Loucy (cell line): ENCODE measurements at regions not wholly inside any gene's neighbourhood (a gene's known extent, or its start where the extent isn't known, plus 50 kb on each side); places are given as distances from the start of the nearest gene placed in this dataset.

Source experiments
- CTCF ChIP-seq: fragments of 200-600 bp; sonication (generic); conservative IDR thresholded peaks from 2 replicates; pipeline ENCODE4 v1.5.1; 2014; ENCODE audit warnings: mild to moderate bottlenecking, antibody characterized with exemption, low read length
- EZH2phosphoT487 ChIP-seq: fragments of 200-600 bp; IDR thresholded peaks from 2 replicates; pipeline ENCODE4 v1.6.1; 2018; ENCODE audit warnings: antibody characterized with exemption, mild to moderate bottlenecking, moderate library complexity, borderline replicate concordance

GRCh38 chrX:40440866-40441265 is 139.9 kb upstream of the ATP6AP2 start:
- no peak for TF ChIP-seq CTCF
- no peak for TF ChIP-seq EZH2phosphoT487
